ENCODE measurements at regions not wholly inside any gene's neighbourhood (a gene's known extent, or its start where the extent isn't known, plus 50 kb on each side); places are given as distances from the start of the nearest gene placed in this dataset.

- H3K4me1 ChIP-seq, result no peaks in the 10 kb centered on the region
- peaks cover 0 to 5% of the 10 kb centered on the region in 2 donors for H3K9me3 ChIP-seq
- intact Hi-C loops (cut with DNase I; ENCODE audit: low total_unique reads), result no loop called here
- no peaks in the 10 kb centered on the region for H3K36me3 ChIP-seq
- no peak overlapping the region for H3K27ac ChIP-seq
- no peak for DNase-seq (ENCODE audit: low spot score in 2 of 2)
- no peak overlapping the region for H3K4me3 ChIP-seq
- no peaks in the 10 kb centered on the region for H3K27me3 ChIP-seq
- TF ChIP-seq, protein P1, sequence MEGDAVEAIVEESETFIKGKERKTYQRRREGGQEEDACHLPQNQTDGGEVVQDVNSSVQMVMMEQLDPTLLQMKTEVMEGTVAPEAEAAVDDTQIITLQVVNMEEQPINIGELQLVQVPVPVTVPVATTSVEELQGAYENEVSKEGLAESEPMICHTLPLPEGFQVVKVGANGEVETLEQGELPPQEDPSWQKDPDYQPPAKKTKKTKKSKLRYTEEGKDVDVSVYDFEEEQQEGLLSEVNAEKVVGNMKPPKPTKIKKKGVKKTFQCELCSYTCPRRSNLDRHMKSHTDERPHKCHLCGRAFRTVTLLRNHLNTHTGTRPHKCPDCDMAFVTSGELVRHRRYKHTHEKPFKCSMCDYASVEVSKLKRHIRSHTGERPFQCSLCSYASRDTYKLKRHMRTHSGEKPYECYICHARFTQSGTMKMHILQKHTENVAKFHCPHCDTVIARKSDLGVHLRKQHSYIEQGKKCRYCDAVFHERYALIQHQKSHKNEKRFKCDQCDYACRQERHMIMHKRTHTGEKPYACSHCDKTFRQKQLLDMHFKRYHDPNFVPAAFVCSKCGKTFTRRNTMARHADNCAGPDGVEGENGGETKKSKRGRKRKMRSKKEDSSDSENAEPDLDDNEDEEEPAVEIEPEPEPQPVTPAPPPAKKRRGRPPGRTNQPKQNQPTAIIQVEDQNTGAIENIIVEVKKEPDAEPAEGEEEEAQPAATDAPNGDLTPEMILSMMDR (IDR thresholded peaks at IDR 0.05), result no peak
- TF ChIP-seq POLR2A (IDR thresholded peaks at IDR 0.05) (no peak), POLR2AphosphoS5 (IDR thresholded peaks at IDR 0.05) (no peak)
These were observed 271.1 kb downstream of the TFAP2C start for GRCh38 chr20:56900252-56900651.

- no peak for DNase-seq (ENCODE audit: low spot score in 2 of 2)
- H3K4me3 ChIP-seq, result no peak overlapping the region
- H3K36me3 ChIP-seq, result no peaks in the 10 kb centered on the region
- no peaks in the 10 kb centered on the region for H3K4me1 ChIP-seq
- H3K9me3 ChIP-seq, result peaks cover 0 to 5% of the 10 kb centered on the region in 2 donors
- H3K27me3 ChIP-seq, result no peaks in the 10 kb centered on the region
- no peak overlapping the region for H3K27ac ChIP-seq
- no peak for TF ChIP-seq POLR2AphosphoS5 (IDR thresholded peaks at IDR 0.05)
- TF ChIP-seq, protein P1 (IDR thresholded peaks at IDR 0.05), result no peak
- no peak for TF ChIP-seq POLR2A (IDR thresholded peaks at IDR 0.05)
- intact Hi-C loops (cut with DNase I; ENCODE audit: low total_unique reads), result no loop called here
These were observed 274.3 kb downstream of the TFAP2C start for GRCh38 chr20:56903421-56903820.

GRCh38 chr20:56903858-56904257 lies 274.8 kb downstream of the TFAP2C start:
- Histone ChIP-seq H3K4me3 (no peak overlapping the region), H3K36me3 (no peaks in the 10 kb centered on the region), H3K4me1 (no peaks in the 10 kb centered on the region), H3K27ac (no peak overlapping the region), H3K9me3 (peaks cover 0 to 5% of the 10 kb centered on the region in 2 donors), H3K27me3 (no peaks in the 10 kb centered on the region)
- DNase-seq (ENCODE audit: low spot score in 2 of 2), result no peak
- TF ChIP-seq POLR2AphosphoS5 (IDR thresholded peaks at IDR 0.05) (no peak), POLR2A (IDR thresholded peaks at IDR 0.05) (no peak)
- TF ChIP-seq, protein P1 (IDR thresholded peaks at IDR 0.05), result no peak
- intact Hi-C loops (cut with DNase I; ENCODE audit: low total_unique reads), result no loop called here

DNA sequence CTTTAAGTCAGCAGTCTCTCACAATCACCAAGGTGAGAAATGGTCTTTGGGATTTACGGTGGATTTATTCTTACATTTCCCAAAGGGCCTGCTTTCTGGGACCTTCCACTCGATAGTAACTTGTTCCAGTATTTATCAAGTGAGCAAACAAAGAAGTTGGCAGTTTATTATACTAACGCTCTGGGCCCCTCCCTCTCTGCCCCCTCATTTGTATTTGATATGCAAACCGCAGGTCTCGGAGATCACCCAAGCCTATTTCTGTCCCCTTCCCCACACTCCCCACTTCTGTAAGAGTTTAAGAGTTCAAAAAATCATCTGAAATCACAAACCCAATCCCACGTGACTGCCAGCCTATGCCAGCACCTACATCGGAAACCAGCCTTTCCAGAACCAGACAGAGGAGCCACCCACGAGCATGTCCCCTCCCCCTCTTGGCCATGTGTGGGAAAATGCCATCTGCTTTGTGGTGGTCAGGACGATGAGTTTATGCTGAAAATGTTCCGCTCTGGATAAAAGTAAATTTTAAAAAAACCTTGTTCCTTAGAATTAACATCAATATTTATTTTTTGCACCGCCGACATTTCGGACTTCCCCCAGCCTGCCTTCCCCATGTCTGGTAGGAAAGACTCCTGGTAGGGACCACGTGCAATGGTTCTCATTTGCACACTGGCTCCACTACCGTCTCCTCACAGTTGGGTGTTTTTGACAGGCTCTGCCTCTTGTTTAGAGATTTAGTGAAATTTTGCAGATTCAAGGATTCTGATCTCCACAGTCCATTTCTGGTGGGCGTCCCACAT lies 281.0 kb downstream of the TFAP2C start:
- Histone ChIP-seq H3K36me3 (no peaks in the 10 kb centered on the region), H3K4me1 (no peaks in the 10 kb centered on the region), H3K4me3 (no peak overlapping the region), H3K27ac (no peak overlapping the region), H3K9me3 (no peaks in the 10 kb centered on the region), H3K27me3 (no peaks in the 10 kb centered on the region)
- no peak for TF ChIP-seq POLR2A (IDR thresholded peaks at IDR 0.05)
- no peak for TF ChIP-seq POLR2AphosphoS5 (IDR thresholded peaks at IDR 0.05)
- TF ChIP-seq, protein P1 (IDR thresholded peaks at IDR 0.05), result no peak
- no peak for DNase-seq (ENCODE audit: low spot score in 2 of 2)
- intact Hi-C loops (cut with DNase I; ENCODE audit: low total_unique reads), result no loop called here

GRCh38 chr20:56911946-56912345 lies 282.8 kb downstream of the TFAP2C start:
- H3K27me3 ChIP-seq, result no peaks in the 10 kb centered on the region
- intact Hi-C loops (cut with DNase I; ENCODE audit: low total_unique reads), result no loop called here
- no peak overlapping the region for H3K4me3 ChIP-seq
- no peaks in the 10 kb centered on the region for H3K9me3 ChIP-seq
- no peak for DNase-seq (ENCODE audit: low spot score in 2 of 2)
- no peaks in the 10 kb centered on the region for H3K4me1 ChIP-seq
- H3K27ac ChIP-seq, result no peak overlapping the region
- H3K36me3 ChIP-seq, result no peaks in the 10 kb centered on the region
- TF ChIP-seq, protein P1 (IDR thresholded peaks at IDR 0.05), result no peak
- no peak for TF ChIP-seq POLR2A (IDR thresholded peaks at IDR 0.05)
